ENCODE measurements at regions not wholly inside any gene's neighbourhood (a gene's known extent, or its start where the extent isn't known, plus 50 kb on each side); places are given as distances from the start of the nearest gene placed in this dataset.

DNA sequence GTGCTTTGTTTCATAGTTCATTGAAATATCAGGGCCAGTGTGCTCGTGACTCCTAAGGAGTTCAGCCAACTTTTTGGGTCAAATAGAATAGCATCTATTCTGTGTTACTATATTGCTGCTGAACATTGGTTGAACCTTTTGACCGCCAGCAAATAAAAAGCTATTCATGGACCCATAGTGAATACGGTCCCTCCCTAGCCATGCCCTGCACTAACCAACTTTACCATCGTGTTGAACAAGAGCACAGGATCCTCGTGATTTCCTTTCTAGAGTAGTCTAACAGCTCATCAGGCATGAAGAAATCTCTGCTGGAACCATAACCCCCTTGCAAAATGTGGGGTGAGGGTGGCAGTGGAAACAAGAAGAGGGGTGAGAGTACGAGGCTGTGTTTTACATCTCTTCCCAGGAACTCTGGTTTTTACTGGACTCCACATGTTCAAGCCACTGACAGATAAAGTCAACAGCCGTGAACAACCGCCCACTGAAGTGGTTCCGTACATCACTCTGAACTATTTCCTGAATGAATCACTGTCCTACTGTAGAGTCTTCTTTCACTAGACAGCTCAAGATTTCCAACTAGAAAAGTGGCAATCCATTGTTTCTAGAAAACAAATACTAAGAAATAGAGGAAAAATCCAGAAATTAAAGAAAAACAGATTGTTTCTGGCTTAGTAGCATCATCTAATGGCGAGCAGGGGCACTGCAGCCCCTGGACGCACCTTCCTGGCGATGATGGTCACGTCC lies 70.1 kb upstream of the SPATA31E1 start:
- Histone ChIP-seq H3K4me1 (ENCODE audit: control insufficient read depth, extremely low read depth, insufficient read depth, low read length) (peaks cover 4% of the 10 kb centered on the region), H3K9me3 (ENCODE audit: control insufficient read depth, low read depth, low read length) (no peaks in the 10 kb centered on the region), H3K4me3 (ENCODE audit: control insufficient read depth in 2 of 3, extremely low read depth in 1 of 3, insufficient read depth in 2 of 3, low read depth in 1 of 3, low read length in 3 of 3) (no peak overlapping the region), H3K27me3 (ENCODE audit: control insufficient read depth, extremely low read depth, insufficient read depth, low read length) (no peaks in the 10 kb centered on the region), H3K27ac (ENCODE audit: control insufficient read depth, insufficient read depth, low read length) (no peak overlapping the region), H3K9ac (ENCODE audit: control insufficient read depth, extremely low read depth, insufficient read depth, low read length) (no peak overlapping the region), H3K4me2 (ENCODE audit: control insufficient read depth, extremely low read depth, insufficient read depth, low read depth, low read length) (no peak overlapping the region), H4K20me1 (ENCODE audit: control insufficient read depth, extremely low read depth, insufficient read depth, low read length) (no peaks in the 10 kb centered on the region), H3K79me2 (ENCODE audit: control insufficient read depth, insufficient read depth, low read length) (no peaks in the 10 kb centered on the region), H2AFZ (ENCODE audit: control insufficient read depth, low read length) (no peak overlapping the region), H3K36me3 (ENCODE audit: control insufficient read depth in 2 of 2, extremely low read depth in 1 of 2, insufficient read depth in 2 of 2, low read length in 2 of 2) (no peaks in the 10 kb centered on the region), H3K9me1 (ENCODE audit: control insufficient read depth, extremely low read depth, insufficient read depth, low read length) (no peaks in the 10 kb centered on the region)
- dilution Hi-C loops (cut with MboI; ENCODE audit: extremely low pct_ligation_motif_present, low sequenced_read_pairs), result loop anchor here (25.0 kb wide), 1 partner anchor 100 kb away; no protein-coding TSS in a partner anchor
- DNase-seq (ENCODE audit: low read depth, low spot score) (no peak), FAIRE-seq (no peak)
- no peak for TF ChIP-seq EZH2 (IDR thresholded peaks at IDR 0.05; ENCODE audit: low read length)
- TF ChIP-seq, protein P1, sequence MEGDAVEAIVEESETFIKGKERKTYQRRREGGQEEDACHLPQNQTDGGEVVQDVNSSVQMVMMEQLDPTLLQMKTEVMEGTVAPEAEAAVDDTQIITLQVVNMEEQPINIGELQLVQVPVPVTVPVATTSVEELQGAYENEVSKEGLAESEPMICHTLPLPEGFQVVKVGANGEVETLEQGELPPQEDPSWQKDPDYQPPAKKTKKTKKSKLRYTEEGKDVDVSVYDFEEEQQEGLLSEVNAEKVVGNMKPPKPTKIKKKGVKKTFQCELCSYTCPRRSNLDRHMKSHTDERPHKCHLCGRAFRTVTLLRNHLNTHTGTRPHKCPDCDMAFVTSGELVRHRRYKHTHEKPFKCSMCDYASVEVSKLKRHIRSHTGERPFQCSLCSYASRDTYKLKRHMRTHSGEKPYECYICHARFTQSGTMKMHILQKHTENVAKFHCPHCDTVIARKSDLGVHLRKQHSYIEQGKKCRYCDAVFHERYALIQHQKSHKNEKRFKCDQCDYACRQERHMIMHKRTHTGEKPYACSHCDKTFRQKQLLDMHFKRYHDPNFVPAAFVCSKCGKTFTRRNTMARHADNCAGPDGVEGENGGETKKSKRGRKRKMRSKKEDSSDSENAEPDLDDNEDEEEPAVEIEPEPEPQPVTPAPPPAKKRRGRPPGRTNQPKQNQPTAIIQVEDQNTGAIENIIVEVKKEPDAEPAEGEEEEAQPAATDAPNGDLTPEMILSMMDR (optimal IDR thresholded peaks at IDR 0.05 in 1 of 3, IDR thresholded peaks at IDR 0.05 in 1 of 3, conservative IDR thresholded peaks at IDR 0.05 in 1 of 3; ENCODE audit: extremely low read depth in 1 of 3, insufficient read depth in 2 of 3, low read length in 3 of 3), result peak; percentile 87 to 99 (median 98)

DNA sequence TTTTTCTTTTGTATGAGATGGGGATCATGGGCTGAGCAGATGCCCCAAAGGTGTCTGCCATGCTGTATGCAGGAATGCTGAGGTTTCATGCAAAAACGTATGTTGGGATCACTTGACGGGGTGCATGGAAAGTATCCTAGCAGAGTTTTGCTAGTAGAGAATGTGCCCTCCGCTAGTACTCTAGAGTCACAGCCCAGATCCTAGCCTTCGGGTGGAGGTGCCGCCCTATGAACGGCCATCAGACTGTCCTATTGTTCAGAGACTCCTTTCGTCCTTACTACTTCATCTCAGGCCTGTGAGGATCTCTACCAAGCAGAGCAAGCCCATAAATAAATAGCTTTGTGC lies 69.6 kb upstream of the SPATA31E1 start:
- H3K4me3 ChIP-seq (ENCODE audit: control insufficient read depth in 2 of 3, extremely low read depth in 1 of 3, insufficient read depth in 2 of 3, low read depth in 1 of 3, low read length in 3 of 3), result no peak overlapping the region
- DNase-seq (ENCODE audit: low read depth, low spot score) (no peak), FAIRE-seq (no peak)
- no peak overlapping the region for H3K9ac ChIP-seq (ENCODE audit: control insufficient read depth, extremely low read depth, insufficient read depth, low read length)
- H3K79me2 ChIP-seq (ENCODE audit: control insufficient read depth, insufficient read depth, low read length), result no peaks in the 10 kb centered on the region
- no peak overlapping the region for H3K27ac ChIP-seq (ENCODE audit: control insufficient read depth, insufficient read depth, low read length)
- H3K9me3 ChIP-seq (ENCODE audit: control insufficient read depth, low read depth, low read length), result no peaks in the 10 kb centered on the region
- H4K20me1 ChIP-seq (ENCODE audit: control insufficient read depth, extremely low read depth, insufficient read depth, low read length), result no peaks in the 10 kb centered on the region
- no peaks in the 10 kb centered on the region for H3K27me3 ChIP-seq (ENCODE audit: control insufficient read depth, extremely low read depth, insufficient read depth, low read length)
- no peak overlapping the region for H2AFZ ChIP-seq (ENCODE audit: control insufficient read depth, low read length)
- H3K36me3 ChIP-seq (ENCODE audit: control insufficient read depth in 2 of 2, extremely low read depth in 1 of 2, insufficient read depth in 2 of 2, low read length in 2 of 2), result no peaks in the 10 kb centered on the region
- H3K4me2 ChIP-seq (ENCODE audit: control insufficient read depth, extremely low read depth, insufficient read depth, low read depth, low read length), result no peak overlapping the region
- dilution Hi-C loops (cut with MboI; ENCODE audit: extremely low pct_ligation_motif_present, low sequenced_read_pairs), result loop anchor here (25.0 kb wide), 1 partner anchor 101 kb away; no protein-coding TSS in a partner anchor
- H3K4me1 ChIP-seq (ENCODE audit: control insufficient read depth, extremely low read depth, insufficient read depth, low read length), result peaks cover under 1% of the 10 kb centered on the region
- TF ChIP-seq, protein P1 (optimal IDR thresholded peaks at IDR 0.05 in 1 of 3, IDR thresholded peaks at IDR 0.05 in 1 of 3, conservative IDR thresholded peaks at IDR 0.05 in 1 of 3; ENCODE audit: extremely low read depth in 1 of 3, insufficient read depth in 2 of 3, low read length in 3 of 3), result no peak
- TF ChIP-seq EZH2 (IDR thresholded peaks at IDR 0.05; ENCODE audit: low read length), result no peak
- H3K9me1 ChIP-seq (ENCODE audit: control insufficient read depth, extremely low read depth, insufficient read depth, low read length), result no peaks in the 10 kb centered on the region
